IMR-90 (cell line): ENCODE measurements at regions not wholly inside any gene's neighbourhood (a gene's known extent, or its start where the extent isn't known, plus 50 kb on each side); places are given as distances from the start of the nearest gene placed in this dataset.
A peak's percentile ranks its signal among the peaks of the same experiment; 100 is the strongest.

ENCODE experiments used
- ATAC-seq: fragments of 200-7000 bp; cut with Tn5 transposase; 2 replicates; pipeline ENCODE4 v1.9.1; 2020; ENCODE audit warnings: low read depth, mild to moderate bottlenecking, moderate library complexity
- BruUV-seq: library from RNA; stranded (reverse); fragments of 400-500 nt; replicated peaks from 2 replicates; lab custom pipeline; 2021; lab: Mats Ljungman, UMichigan
- CTCF ChIA-PET: fragments of 300-600 bp; formaldehyde crosslinking; extraction: SDS; loops from one replicate; lab custom pipeline; 2021; ENCODE audit warnings: antibody characterized with exemption; lab: Yijun Ruan, JAX
- POLR2A ChIA-PET: fragments of 300-600 bp; sonication (Branson Sonifier 250); formaldehyde crosslinking; loops from one replicate; lab custom pipeline; 2022; ENCODE audit warnings: antibody characterized with exemption; ENCODE audit not compliant: unreplicated experiment; lab: Charles Lee
- DNase-seq: peaks from one replicate; pipeline ENCODE4 v3.0.0; 2013
- H2AFZ ChIP-seq: replicated peaks from 2 replicates; pipeline ENCODE3; 2013; ENCODE audit warnings: low read length, mild to moderate bottlenecking; ENCODE audit not compliant: poor library complexity
- H2AK5ac ChIP-seq: 2 replicates; pipeline ENCODE4 v1.6.1; 2013; ENCODE audit warnings: low read depth, low read length, inconsistent platforms
- H2AK9ac ChIP-seq: replicated peaks from 2 replicates; pipeline ENCODE3; 2013; ENCODE audit warnings: mild to moderate bottlenecking, low read depth, low read length, moderate library complexity; ENCODE audit not compliant: poor library complexity
- H2BK120ac ChIP-seq: 2 replicates; pipeline ENCODE4 v1.6.1; 2013; ENCODE audit warnings: low read depth, low read length, inconsistent platforms
- H2BK15ac ChIP-seq: 3 replicates; pipeline ENCODE4 v1.6.1; 2013; ENCODE audit warnings: low read depth, low read length, inconsistent platforms
- H2BK20ac ChIP-seq: 2 replicates; pipeline ENCODE4 v1.6.1; 2013; ENCODE audit warnings: low read depth, mild to moderate bottlenecking, inconsistent platforms, low read length, moderate library complexity
- H2BK5ac ChIP-seq: 2 replicates; pipeline ENCODE4 v1.6.1; 2013; ENCODE audit warnings: mild to moderate bottlenecking, low read depth, low read length, inconsistent platforms; ENCODE audit not compliant: poor library complexity, severe bottlenecking
- H3K14ac ChIP-seq: replicated peaks from 2 replicates; pipeline ENCODE4 v1.6.1; 2013; ENCODE audit warnings: low read depth, low read length, inconsistent platforms
- H3K18ac ChIP-seq: 2 replicates; pipeline ENCODE4 v1.6.1; 2013; ENCODE audit warnings: low read depth, low read length, control low read depth
- H3K23ac ChIP-seq: 2 replicates; pipeline ENCODE4 v1.6.1; 2013; ENCODE audit warnings: low read depth, low read length, inconsistent platforms
- H3K27ac ChIP-seq: 2 replicates; pipeline ENCODE4 v1.5.1; 2013; ENCODE audit warnings: mild to moderate bottlenecking, control low read depth, low read length; ENCODE audit not compliant: insufficient read depth
- H3K27me3 ChIP-seq: 2 replicates; pipeline ENCODE4 v1.6.1; 2013; ENCODE audit warnings: low read length; ENCODE audit not compliant: control insufficient read depth, insufficient read depth
- H3K36me3 ChIP-seq: 2 replicates; pipeline ENCODE4 v1.6.1; 2013; ENCODE audit warnings: low read length, mixed read lengths; ENCODE audit not compliant: control insufficient read depth, insufficient read depth
- H3K4ac ChIP-seq: 2 replicates; pipeline ENCODE4 v1.6.1; 2013; ENCODE audit warnings: low read depth, low read length, inconsistent platforms
- H3K4me1 ChIP-seq: 2 replicates; pipeline ENCODE4 v1.6.1; 2013; ENCODE audit warnings: low read length, mixed read lengths; ENCODE audit not compliant: control insufficient read depth, insufficient read depth
- H3K4me2 ChIP-seq: 2 replicates; pipeline ENCODE4 v1.6.1; 2013; ENCODE audit warnings: low read depth, mild to moderate bottlenecking, control low read depth, low read length, moderate library complexity
- H3K4me3 ChIP-seq: 2 replicates; pipeline ENCODE4 v1.5.1; 2013; ENCODE audit warnings: low read depth, mild to moderate bottlenecking, control low read depth, low read length, moderate library complexity; ENCODE audit not compliant: insufficient read depth
- H3K56ac ChIP-seq: 2 replicates; pipeline ENCODE4 v1.6.1; 2013; ENCODE audit warnings: low read length, inconsistent platforms; ENCODE audit not compliant: insufficient read depth; ENCODE audit errors: extremely low read depth
- H3K79me1 ChIP-seq, 2 experiments: 2 replicates each; pipeline ENCODE4 v1.6.1; 2013; ENCODE audit warnings: low read length in 2 of 2, inconsistent platforms in 1 of 2, low read depth in 1 of 2
- H3K9ac ChIP-seq: 2 replicates; pipeline ENCODE4 v1.6.1; 2013; ENCODE audit warnings: low read depth, low read length, control low read depth
- H3K9me1 ChIP-seq: 2 replicates; pipeline ENCODE4 v1.6.1; 2013; ENCODE audit warnings: low read length, inconsistent platforms; ENCODE audit not compliant: insufficient read depth
- H3K9me3 ChIP-seq: 2 replicates; pipeline ENCODE4 v1.6.1; 2013; ENCODE audit warnings: low read length; ENCODE audit not compliant: control insufficient read depth, insufficient read depth
- H4K20me1 ChIP-seq: 2 replicates; pipeline ENCODE4 v1.6.1; 2013; ENCODE audit warnings: low read length, inconsistent platforms; ENCODE audit not compliant: insufficient read depth
- H4K5ac ChIP-seq: 2 replicates; pipeline ENCODE4 v1.6.1; 2013; ENCODE audit warnings: mild to moderate bottlenecking, low read depth, low read length, control low read depth
- H4K8ac ChIP-seq, 2 experiments: 2 replicates each; pipeline ENCODE4 v1.6.1; 2013; ENCODE audit warnings: low read depth in 2 of 2, low read length in 2 of 2, control low read depth in 1 of 2, inconsistent platforms in 1 of 2
- H4K91ac ChIP-seq: 2 replicates; pipeline ENCODE4 v1.6.1; 2013; ENCODE audit warnings: low read depth, low read length, inconsistent platforms; ENCODE audit not compliant: insufficient read depth
- BHLHE40 ChIP-seq: fragments of 150-350 bp; IDR thresholded peaks from 2 replicates; pipeline ENCODE4 v1.6.1; 2016; ENCODE audit warnings: mild to moderate bottlenecking, low read depth, low read length
- CEBPB ChIP-seq: IDR thresholded peaks from 2 replicates; pipeline ENCODE4 v1.6.1; 2012; ENCODE audit warnings: low read depth, low read length, improper control_type of control experiment
- MAFK ChIP-seq: IDR thresholded peaks from 2 replicates; pipeline ENCODE4 v1.6.1; 2012; ENCODE audit warnings: low read depth, low read length, improper control_type of control experiment
- MXI1 ChIP-seq: IDR thresholded peaks from 2 replicates; pipeline ENCODE4 v1.6.1; 2012; ENCODE audit warnings: low read depth, mild to moderate bottlenecking, low read length, moderate library complexity, borderline replicate concordance
- NFE2L2 ChIP-seq: fragments of 150-350 bp; IDR thresholded peaks from 2 replicates; pipeline ENCODE4 v1.6.1; 2016; ENCODE audit warnings: low read depth, mild to moderate bottlenecking, low read length
- WGBS, 2 experiments: methylation state at CpG; one replicate each; pipeline versions ENCODE4 v1.1.5 to v1.1.7; 2013; ENCODE audit warnings: missing lambda C conversion rate in 2 of 2; ENCODE audit not compliant: insufficient read length in 1 of 2; ENCODE audit errors: extremely low coverage in 2 of 2; 5-methylcytosine and 5-hydroxymethylcytosine counted together
- dilution Hi-C: fragments of 300-500 bp; cut with HindIII; formaldehyde crosslinking; loops from one replicate; pipeline ENCODE4 v1.14.3; 2018; ENCODE audit warnings: low sequenced_read_pairs; ENCODE audit not compliant: unreplicated experiment
- in situ Hi-C: fragments of 300-500 bp; cut with MboI; formaldehyde crosslinking; loops from 3 replicates; pipeline ENCODE4 v1.14.3; 2019; ENCODE audit warnings: low sequenced_read_pairs, inconsistent platforms, mixed read lengths
- intact Hi-C: fragments of 100-400 bp; cut with micrococcal nuclease; formaldehyde crosslinking; loops from 2 replicates; pipeline ENCODE4 v1.10.0; 2022

GRCh38 chr3:171954690-171955383 is 84.5 kb upstream of the FNDC3B start:
- ChIA-PET POLR2A (no interaction called here), CTCF (interaction anchor here (1.3 kb wide), 1 partner anchor 53 kb away, joined by 3 read pairs; no protein-coding TSS in a partner anchor)
- H4K8ac ChIP-seq: no peak overlapping the region
- H3K9me1 ChIP-seq: peaks cover 2% of the 10 kb centered on the region; the same call in 1 of the 2 replicates
- H3K4me2 ChIP-seq: no peak overlapping the region
- H3K4me3 ChIP-seq: no peak overlapping the region
- no peaks in the 10 kb centered on the region for H4K20me1 ChIP-seq
- H3K4ac ChIP-seq: no peak overlapping the region
- dilution Hi-C loops (no loop called here), in situ Hi-C loops (no loop called here), intact Hi-C loops (no loop called here)
- H2AK9ac ChIP-seq: no peak overlapping the region
- H2BK20ac ChIP-seq: no peak overlapping the region
- no peaks in the 10 kb centered on the region for H3K36me3 ChIP-seq
- H3K27me3 ChIP-seq: no peaks in the 10 kb centered on the region
- H3K9ac ChIP-seq: no peak overlapping the region
- H3K14ac ChIP-seq: no peak overlapping the region
- no peak for DNase-seq
- no peak overlapping the region for H3K23ac ChIP-seq
- no peaks in the 10 kb centered on the region for H3K9me3 ChIP-seq
- H2BK15ac ChIP-seq: no peak overlapping the region
- no peak overlapping the region for H2BK5ac ChIP-seq
- no peak for ATAC-seq
- H3K18ac ChIP-seq: peak overlapping the region; percentile 8; the same call in 1 of the 2 replicates
- peaks cover 6% of the 10 kb centered on the region for H3K4me1 ChIP-seq
- no peak overlapping the region for H3K27ac ChIP-seq
- no peak overlapping the region for H2BK120ac ChIP-seq
- H4K91ac ChIP-seq: no peak overlapping the region
- no peak overlapping the region for H4K5ac ChIP-seq
- H2AFZ ChIP-seq: no peak overlapping the region
- BruUV-seq: no TSS peak
- TF ChIP-seq NFE2L2 (no peak), MAFK (no peak), BHLHE40 (no peak), MXI1 (no peak), CEBPB (no peak)
- no peaks in the 10 kb centered on the region for H3K79me1 ChIP-seq
- H3K56ac ChIP-seq: no peak overlapping the region
- no CpG with 5 or more reads among the region's 6 CpGs for WGBS, 2 experiments
- H2AK5ac ChIP-seq: no peak overlapping the region
